Astrocyte (in vitro differentiated cells and primary cell): ENCODE measurements at regions not wholly inside any gene's neighbourhood (a gene's known extent, or its start where the extent isn't known, plus 50 kb on each side); places are given as distances from the start of the nearest gene placed in this dataset.

Experiments used
- CTCF ChIP-seq: IDR thresholded peaks from 2 replicates; pipeline ENCODE4 v1.5.1; 2011; ENCODE audit warnings: low read depth, mild to moderate bottlenecking, inconsistent platforms, low read length, moderate library complexity; ENCODE audit not compliant: insufficient read depth
- EZH2 ChIP-seq: IDR thresholded peaks from 2 replicates; pipeline ENCODE4 v1.6.1; 2012; ENCODE audit warnings: mild to moderate bottlenecking, low read length, inconsistent platforms; ENCODE audit not compliant: insufficient read depth

GRCh38 chr1:14476170-14476955 is 122.1 kb upstream of the KAZN start:
- TF ChIP-seq CTCF, result no peak
- TF ChIP-seq EZH2, result no peak
